ACHN (cell line): ENCODE measurements at regions not wholly inside any gene's neighbourhood (a gene's known extent, or its start where the extent isn't known, plus 50 kb on each side); places are given as distances from the start of the nearest gene placed in this dataset.

ENCODE experiments used
- DNase-seq: peaks from one replicate; pipeline ENCODE4 v3.0.0-alpha.2; 2015
- in situ Hi-C: cut with HindIII; loops from 2 replicates; pipeline ENCODE4 v1.10.0; 2017; ENCODE audit warnings: low sequenced_read_pairs, low pct_ligation_motif_present, low pct_unique_long_range_greater_than_20kb

DNA sequence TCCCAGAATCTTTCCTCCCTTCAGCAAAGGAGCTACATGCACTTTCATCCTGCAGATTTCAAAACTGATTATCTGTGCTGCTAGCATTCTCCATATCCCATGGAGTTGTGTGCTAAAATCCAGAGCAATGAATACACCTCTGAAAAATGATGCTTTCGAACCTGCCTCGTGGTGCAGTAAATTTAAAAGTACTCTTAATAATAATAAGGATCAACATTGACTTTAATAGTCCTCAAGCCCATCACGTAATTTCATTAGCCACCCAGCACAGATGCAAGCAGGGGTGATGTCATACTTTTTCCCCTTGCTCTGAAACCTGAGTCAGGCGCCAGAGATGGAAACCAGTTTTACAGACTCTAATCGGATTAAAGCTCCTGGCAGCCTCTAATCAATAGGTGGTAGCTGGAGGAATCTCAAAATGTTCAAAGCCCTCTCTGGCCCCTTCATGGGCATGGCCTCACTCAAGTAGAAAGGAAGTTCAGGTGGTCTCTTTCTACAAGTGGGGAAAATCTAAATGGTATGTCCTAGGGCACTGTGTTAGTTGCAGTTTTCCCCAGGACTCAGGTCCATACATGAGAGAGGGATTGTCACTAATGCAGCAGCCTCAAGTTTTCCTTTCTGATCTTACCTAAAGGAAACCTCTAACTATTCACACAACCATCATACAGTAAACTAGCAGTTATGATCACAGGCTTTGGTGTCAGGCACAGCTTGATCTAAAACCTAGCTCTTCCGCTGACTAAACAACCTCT, 221.6 kb upstream of the SLC30A5 start:
- DNase-seq: no peak
- in situ Hi-C loops: no loop called here

DNA sequence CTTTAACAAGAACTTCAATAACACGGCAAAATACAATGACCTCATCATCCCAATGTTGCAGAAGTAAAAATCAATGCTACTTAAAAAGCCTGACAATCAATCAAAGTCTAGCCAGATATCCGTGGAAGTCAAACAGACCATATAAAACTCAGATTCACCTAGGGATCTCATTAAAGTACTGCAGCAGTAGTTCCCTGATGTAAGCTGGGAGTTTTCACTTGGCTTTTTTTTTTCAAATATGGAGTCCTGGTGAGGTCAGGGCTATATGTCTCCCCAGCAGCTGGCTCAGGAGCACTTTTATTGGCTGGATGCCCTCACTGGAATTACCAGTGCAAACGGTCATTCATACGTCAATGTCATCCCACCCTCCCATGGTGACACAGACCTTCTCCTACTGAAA, 220.6 kb upstream of the SLC30A5 start:
- DNase-seq: no peak
- in situ Hi-C loops: no loop called here

DNA sequence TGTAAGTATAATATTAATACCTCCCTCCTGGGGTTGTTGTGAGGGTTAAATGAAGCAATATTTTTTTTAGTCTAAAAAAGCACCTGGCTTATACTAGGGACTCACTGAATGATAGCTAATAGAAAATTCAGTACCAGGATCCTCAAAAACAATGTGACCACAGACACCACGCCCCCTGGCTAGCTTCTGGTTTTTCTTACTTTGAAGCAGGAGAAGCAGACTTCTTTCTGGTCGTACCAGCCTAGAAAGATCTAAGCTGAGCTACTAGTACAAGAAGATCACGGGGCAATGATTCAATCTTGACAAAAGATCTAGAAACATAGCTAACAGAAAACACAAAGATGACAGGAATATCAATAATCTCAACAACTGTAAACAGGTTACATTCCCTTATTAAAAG, 218.5 kb upstream of the SLC30A5 start:
- in situ Hi-C loops: no loop called here
- DNase-seq: no peak

DNA sequence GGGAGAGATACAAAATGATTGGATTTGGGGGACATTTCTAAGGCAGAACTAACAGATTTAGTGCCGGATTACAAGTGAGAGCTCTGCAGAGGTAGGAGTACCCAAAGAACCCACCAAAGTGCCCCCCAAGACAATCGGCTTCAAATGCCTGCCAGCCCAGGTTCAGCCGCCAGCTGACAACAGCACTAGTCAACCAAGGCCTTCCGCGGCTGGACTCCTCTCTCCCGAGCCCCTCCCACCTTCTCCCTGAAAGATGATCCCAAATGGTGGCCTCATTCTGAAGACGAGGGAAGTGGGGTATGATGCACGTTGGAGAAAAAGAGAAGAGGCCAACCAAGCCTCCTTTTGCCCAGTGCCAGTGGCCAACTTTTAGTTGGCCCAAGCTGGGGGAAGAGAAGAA, 210.4 kb upstream of the SLC30A5 start:
- no peak for DNase-seq
- in situ Hi-C loops: no loop called here

DNA sequence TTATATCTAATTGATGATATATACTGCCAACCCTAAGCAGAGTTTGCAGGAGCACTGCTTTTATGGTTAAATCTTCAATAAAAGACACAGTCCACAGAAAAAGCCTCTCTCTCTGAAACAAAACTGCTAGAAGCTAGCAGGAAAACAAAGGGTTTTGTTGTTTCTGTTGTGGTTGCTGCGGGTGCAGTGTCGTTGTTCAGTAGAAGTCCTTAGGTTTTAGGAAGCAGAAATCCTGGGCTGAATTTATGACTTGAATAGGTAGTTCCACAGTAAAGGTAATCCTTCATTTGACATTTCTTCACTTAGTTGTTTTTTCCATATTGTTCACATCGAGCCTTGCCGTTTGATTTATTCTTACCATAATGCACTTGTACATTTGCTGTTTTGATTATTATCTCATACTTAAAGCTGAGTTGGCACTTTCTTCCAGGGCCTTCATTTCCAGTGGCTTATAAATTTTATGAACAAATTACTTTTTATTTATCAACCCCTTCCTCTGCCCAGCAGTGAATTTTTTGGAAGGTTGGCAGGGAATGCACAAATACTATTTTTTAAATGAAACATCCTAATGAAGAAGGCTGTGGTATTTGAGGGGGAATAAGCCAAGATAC, 209.6 kb upstream of the SLC30A5 start:
- in situ Hi-C loops: no loop called here

DNA sequence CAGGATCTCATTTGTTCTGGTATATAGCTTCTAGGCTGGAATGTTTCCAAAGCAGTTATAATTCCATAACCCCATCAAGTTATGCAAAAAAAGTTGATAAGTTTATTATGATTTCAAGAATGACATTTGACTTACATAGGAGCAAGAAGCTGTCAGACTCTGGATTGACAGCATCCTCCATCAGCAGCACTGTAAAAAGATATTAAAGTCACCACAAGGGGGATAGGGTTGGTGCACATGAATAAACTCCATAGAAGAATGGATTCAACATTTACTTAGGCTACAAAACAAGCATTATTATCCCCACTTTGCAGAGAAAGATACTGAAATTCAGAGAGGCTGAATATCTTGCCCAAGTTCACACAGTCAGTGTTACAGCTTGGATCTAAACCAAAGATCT, 208.9 kb upstream of the SLC30A5 start:
- in situ Hi-C loops: no loop called here
- peak; percentile 11 for DNase-seq

More for the DNA sequence above, 209.6 kb upstream of the SLC30A5 start:
- no peak for DNase-seq

DNA sequence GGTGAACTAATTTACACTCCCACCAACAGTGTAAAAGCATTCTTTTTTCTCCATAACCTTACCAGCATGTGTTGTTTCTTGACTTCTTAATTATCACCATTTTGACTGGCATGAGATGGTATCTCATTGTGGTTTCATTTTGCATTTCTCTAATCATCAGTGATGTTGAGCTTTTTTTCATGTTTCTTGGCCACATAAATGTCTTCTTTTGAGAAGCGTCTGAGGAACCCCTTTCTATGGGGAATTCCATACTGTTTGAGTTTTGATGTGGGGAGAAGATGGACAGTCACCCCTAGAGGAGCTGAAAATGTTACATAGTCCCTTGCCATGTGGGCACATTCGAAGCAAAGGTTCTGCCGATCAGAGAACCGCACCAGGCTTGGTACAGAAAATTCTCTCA, 207.0 kb upstream of the SLC30A5 start:
- in situ Hi-C loops: no loop called here
- no peak for DNase-seq

DNA sequence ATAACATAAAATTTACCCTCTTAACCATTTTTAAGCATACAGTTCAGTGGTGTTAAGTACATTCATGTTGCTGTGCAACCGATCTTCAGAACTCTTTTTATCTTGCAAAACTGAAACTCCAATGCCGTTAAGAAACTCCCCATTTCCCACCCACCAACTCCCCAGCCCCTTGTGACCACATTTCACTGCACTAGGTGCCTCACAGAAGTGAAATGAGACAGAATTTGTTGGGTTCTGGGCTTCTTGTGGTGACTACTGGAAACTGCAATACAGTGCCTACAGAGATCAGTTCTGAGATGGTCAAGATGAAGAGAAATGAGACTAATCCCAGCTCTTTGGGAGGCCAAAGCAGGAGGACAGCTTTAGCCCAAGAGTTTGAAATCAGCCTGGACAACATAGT, 202.1 kb upstream of the SLC30A5 start:
- DNase-seq: no peak
- in situ Hi-C loops: no loop called here

DNA sequence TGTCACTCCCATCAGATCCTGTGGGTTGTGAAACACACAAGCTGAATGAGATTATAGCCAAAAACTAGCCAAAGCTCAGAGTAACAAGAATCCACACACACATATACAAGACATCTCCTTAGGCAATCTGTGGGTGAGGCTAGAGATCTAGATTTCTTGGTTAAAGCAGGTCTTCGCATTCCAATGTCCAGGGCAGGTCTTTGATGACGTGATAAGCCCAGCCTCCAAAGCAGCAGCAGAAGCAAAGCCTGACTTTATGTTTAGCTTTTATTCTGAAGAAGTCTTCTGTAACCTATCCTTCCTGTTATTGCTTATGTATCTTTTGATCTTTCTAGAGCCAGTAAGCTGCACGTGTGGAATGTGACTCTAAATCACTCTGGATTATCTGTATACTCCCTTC, 199.1 kb upstream of the SLC30A5 start:
- no peak for DNase-seq
- in situ Hi-C loops: no loop called here

DNA sequence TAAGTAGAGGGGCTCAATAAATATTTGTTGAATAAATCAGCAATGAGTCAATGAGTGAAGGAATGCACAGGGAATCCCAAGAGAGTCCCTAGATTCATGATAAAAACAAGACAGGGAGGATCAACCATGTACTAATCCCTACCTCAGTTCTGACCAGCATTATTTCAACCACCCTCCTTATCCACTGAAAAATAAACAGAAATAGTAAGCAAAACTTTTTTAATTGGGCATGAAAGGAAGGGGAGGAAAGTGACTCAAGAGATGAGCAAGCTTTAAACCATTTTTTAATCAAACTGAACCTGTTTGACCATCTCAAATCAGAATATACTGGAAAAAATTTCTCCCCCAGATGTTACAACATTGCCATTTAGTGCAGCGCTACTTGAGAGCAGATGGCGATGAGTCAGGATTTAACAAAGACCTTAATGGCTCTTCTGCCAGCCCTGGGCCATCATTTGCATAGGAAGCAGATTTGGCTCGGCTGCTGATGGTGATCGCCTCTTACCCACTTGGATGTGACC, 194.8 kb upstream of the SLC30A5 start:
- no peak for DNase-seq
- in situ Hi-C loops: no loop called here

DNA sequence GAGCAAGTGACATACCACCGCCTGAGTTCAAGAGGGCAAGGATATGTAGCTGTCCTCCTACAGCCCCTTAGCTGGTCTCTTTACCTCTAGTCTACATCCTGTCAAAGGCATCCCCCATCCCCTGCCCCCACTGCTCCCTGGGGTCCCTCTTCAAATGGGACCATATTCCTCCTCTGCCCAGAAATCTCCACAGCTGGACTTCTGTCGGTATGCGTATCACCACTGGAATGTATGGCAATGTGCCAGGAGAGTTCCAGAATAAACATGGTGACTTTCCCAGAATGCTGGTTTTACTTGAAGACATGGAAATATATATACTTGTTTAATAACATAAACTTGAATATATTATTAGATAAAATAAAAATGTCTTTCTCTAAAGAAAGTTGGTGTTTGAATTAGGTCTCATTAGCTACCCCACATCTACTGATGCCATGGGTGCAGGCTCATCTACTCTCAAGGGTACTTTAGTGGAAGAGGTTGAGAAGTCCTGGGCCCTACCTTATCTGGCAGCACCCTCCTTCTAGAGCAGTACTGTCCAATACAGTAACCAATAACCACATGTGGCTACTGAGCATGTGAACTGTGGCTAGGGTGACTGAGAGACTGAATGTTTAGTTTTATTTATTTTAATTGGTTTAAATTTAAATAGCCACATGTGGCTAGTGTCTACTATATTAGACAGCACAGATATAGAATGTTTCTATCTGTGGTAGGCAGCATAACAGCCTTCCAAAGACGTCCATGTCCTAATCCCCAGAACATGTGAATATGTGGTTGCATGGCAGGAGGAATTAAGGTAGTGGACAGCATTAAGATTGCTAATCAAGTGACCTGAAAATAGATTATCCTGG, 181.7 kb upstream of the SLC30A5 start:
- no peak for DNase-seq
- in situ Hi-C loops: no loop called here

DNA sequence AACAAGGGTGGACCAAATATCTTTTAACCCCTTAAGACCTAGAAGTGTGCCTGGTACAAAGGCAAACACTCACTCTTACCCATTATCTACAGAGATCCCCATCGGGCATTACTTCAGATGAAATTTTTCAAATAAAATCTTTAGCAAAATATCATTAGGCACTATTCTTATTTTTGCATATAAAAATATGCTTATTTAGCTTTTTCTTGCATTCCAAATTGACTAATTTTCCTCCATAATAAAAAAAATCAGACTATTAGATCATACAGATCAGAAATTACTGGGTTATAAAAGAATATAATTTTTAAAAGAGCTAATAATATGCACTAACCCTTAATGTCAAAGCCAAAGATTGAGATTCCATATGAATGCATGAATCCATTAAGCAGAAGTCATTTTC, 178.7 kb upstream of the SLC30A5 start:
- no peak for DNase-seq
- in situ Hi-C loops: no loop called here

DNA sequence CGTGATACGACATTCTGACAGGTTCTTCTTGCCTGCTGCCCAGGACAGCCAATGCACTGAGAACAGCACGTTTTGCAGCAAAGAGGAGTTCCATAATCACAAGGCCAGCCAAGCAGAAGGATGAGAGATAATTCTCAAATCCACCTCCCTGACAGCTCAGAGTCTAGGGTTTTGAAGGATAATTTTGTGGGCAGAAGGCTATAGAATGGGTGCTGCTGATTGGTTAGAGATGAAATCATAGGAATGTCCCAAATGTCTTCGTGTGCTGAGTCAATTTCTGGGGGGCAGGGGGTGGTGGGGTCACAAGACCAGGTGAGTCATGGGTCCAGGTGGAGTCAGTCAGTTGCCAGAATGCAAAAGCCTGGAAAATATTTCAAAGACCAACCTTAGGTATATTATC, 175.5 kb upstream of the SLC30A5 start:
- in situ Hi-C loops: no loop called here

DNA sequence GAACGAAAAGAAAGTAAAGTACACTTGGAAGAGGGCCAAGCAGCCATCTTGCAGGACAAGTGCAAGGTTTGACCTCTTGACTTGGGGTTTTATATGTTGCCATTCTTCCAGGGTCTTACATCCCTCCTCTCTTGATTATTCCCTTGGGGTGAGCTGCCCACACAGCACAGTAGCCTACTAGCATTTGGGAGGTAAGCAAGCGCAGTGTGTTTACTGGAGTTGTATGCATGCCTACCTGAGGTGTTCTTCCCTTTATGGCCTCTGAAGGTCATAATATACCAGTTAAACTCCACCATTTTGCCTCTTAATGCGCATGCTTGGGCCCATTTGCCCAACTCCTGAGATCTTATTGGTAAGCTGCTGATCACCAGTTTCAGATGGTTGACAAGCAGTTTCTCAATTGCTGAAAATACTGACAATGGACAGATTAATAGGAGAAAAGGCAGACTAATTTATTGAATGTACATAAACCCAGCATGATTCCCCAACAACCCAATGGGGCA, 173.8 kb upstream of the SLC30A5 start:
- no peak for DNase-seq
- in situ Hi-C loops: no loop called here

More for the DNA sequence above, 175.5 kb upstream of the SLC30A5 start:
- DNase-seq: no peak

DNA sequence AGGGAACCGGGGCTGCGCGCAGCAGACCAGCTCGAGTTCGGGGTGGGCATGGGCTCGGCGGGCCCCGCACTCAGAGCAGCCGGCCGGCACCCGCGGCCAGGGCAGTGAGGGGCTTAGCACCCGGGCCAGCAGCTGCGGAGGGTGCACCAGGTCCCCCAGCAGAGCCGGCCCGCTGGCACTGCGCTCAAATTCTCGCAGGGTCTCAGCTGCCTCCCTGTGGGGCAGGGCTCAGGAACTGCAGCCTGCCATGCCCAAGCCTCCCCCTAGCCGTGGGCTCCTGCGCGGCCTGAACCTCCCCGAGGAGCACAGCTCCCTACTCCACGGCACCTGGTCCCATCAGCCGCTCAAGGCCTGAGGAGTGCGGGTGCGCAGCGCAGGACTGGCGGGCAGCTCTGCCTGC, 172.9 kb upstream of the SLC30A5 start:
- in situ Hi-C loops: no loop called here
- no peak for DNase-seq

DNA sequence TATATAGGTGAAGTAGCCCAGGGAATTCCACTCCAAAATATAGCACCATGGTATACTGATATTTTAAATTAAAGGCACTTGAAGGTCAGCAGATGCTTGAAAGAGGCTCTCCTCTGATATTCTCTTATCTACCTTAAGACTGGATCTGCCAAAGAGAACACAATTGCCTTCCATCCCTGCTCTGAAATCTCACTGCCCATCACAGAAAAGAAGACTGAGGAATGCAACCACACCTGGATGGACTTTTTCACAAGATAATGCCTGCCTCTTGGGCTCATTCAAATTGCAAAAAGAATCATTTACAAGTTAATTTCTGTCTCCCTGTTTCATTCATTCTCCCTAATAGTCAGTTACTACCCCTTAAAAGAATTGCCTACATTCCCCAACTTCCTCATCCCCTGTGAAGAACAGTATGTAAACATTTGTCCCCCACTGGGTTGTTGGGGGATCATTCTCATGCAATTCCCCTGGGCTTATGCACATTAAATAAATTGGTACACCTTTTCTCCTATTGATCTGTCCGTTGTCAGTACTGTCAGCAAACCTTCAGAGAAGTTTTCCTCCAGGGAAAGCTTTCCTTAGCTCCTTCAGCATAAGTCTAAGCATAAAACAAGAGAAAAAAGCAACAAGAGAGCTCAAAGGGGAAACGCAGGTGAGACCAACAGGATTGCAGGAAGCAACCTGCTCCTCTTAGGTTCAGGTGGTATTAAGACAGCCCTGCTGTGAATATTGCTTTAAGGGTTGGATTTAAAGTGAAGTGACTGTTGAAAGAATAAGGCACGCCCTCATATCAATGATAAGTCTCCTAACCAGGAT, 171.4 kb upstream of the SLC30A5 start:
- DNase-seq: no peak
- in situ Hi-C loops: no loop called here

DNA sequence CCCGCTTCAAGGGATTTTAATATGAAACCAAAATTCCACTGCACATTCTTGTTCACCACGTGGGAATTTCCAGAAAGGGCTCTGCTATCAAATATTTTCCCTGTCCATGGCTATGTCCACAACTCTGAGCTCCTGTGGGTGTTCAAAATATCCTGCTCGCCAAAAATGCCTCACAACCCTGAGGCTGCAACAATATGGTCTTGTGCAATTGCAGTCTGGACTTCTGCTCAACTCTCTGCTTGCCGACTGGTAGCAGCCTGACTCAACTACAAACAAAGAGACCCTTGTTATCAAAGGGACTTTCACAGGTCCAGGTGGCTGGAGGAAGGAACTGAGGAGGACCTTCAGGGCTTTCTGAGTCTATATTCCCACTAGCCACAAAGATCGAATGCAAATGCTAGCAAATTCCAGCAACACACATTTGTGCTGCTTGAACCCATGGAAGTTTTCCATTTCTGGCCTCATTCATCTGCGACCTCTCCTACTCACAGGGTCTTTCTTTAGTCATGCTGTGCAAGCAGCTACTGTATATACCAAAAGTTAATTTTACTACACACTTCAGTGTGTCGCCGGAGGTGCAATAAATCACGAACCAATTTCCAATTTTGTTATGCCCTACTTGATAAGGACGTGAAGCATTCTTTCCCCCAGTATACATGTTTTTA, 169.2 kb upstream of the SLC30A5 start:
- DNase-seq: no peak
- in situ Hi-C loops: no loop called here
